BLaER1 treated with 17β-estradiol and CSF1 and Interleukin-3, amounts not matched to agents 10 nM and 100 nM (cell line): ENCODE measurements at regions not wholly inside any gene's neighbourhood (a gene's known extent, or its start where the extent isn't known, plus 50 kb on each side); places are given as distances from the start of the nearest gene placed in this dataset.

Experiments used
- H3K27ac ChIP-seq, 11 experiments: shearing (Covaris generic); formaldehyde crosslinking; 2 replicates each; pipeline ENCODE4 v1.8.1; 2022
- H3K27me3 ChIP-seq, 11 experiments: shearing (Covaris generic); formaldehyde crosslinking; 2 replicates each; pipeline ENCODE4 v1.8.1; 2022
- H3K36me3 ChIP-seq, 11 experiments: shearing (Covaris generic); formaldehyde crosslinking; 2 replicates each; pipeline ENCODE4 v1.8.1; 2022
- H3K4me1 ChIP-seq, 10 experiments: shearing (Covaris generic); formaldehyde crosslinking; 2 replicates each; pipeline ENCODE4 v1.8.1; 2022
- H3K4me2 ChIP-seq, 11 experiments: shearing (Covaris generic); formaldehyde crosslinking; 2 replicates each; pipeline ENCODE4 v1.8.1; 2022
- H3K4me3 ChIP-seq, 10 experiments: shearing (Covaris generic); formaldehyde crosslinking; 2 replicates each; pipeline ENCODE4 v1.8.1; 2022
- H3K9ac ChIP-seq, 11 experiments: shearing (Covaris generic); formaldehyde crosslinking; 2 replicates each; pipeline ENCODE4 v1.8.1; 2022
- H3K9me3 ChIP-seq, 11 experiments: shearing (Covaris generic); formaldehyde crosslinking; replicated peaks in 1 of 11; 2 replicates each; pipeline ENCODE4 v1.8.1; 2022
- H4K20me1 ChIP-seq, 11 experiments: shearing (Covaris generic); formaldehyde crosslinking; 2 replicates each; pipeline ENCODE4 v1.8.1; 2022
- Cebpa-rat ChIP-seq, 11 experiments: shearing (Covaris generic); IDR thresholded peaks; 2 replicates each; pipeline ENCODE4 v1.8.1; 2022

GRCh38 chr20:56981301-56981700, 285.1 kb downstream of the BMP7 start:
- Histone ChIP-seq H3K27me3 (peaks cover 0 to 6% (median 3%) of the 10 kb centered on the region in 11 experiments; a peak in 13 of 22 replicates), H3K4me3 (no peak overlapping the region), H3K36me3 (no peaks in the 10 kb centered on the region), H3K27ac (no peak overlapping the region), H3K9ac (no peak overlapping the region), H3K9me3 (peaks cover 20 to 29% (median 25%) of the 10 kb centered on the region in 11 experiments), H4K20me1 (no peaks in the 10 kb centered on the region), H3K4me2 (no peak overlapping the region), H3K4me1 (peaks cover 0 to 3% (median 0%) of the 10 kb centered on the region in 10 experiments; a peak in 1 of 20 replicates)
- no peak for TF ChIP-seq Cebpa-rat (IDR thresholded peaks at IDR 0.05)

GRCh38 chr20:56983813-56984212, 282.6 kb downstream of the BMP7 start:
- TF ChIP-seq Cebpa-rat (IDR thresholded peaks at IDR 0.05): no peak
- no peaks in the 10 kb centered on the region for H4K20me1 ChIP-seq

GRCh38 chr20:56985066-56985685, 281.3 kb downstream of the BMP7 start:
- Histone ChIP-seq H3K27me3 (no peaks in the 10 kb centered on the region), H3K4me2 (no peak overlapping the region), H4K20me1 (no peaks in the 10 kb centered on the region), H3K27ac (no peak overlapping the region), H3K4me1 (no peaks in the 10 kb centered on the region), H3K9me3 (peaks cover 29 to 46% (median 36%) of the 10 kb centered on the region in 11 experiments), H3K4me3 (no peak overlapping the region), H3K36me3 (no peaks in the 10 kb centered on the region), H3K9ac (no peak overlapping the region)
- TF ChIP-seq Cebpa-rat (IDR thresholded peaks at IDR 0.05): no peak

More at GRCh38 chr20:56983813-56984212, 282.6 kb downstream of the BMP7 start:
- Histone ChIP-seq H3K4me1 (no peaks in the 10 kb centered on the region), H3K36me3 (no peaks in the 10 kb centered on the region), H3K4me3 (no peak overlapping the region), H3K27me3 (no peaks in the 10 kb centered on the region), H3K9me3 (peaks cover 29 to 46% (median 36%) of the 10 kb centered on the region in 11 experiments), H3K27ac (no peak overlapping the region), H3K9ac (no peak overlapping the region), H3K4me2 (no peak overlapping the region)

- no peak for TF ChIP-seq Cebpa-rat (IDR thresholded peaks at IDR 0.05)
- H3K9me3 ChIP-seq: peaks cover 29 to 46% (median 36%) of the 10 kb centered on the region in 11 experiments
- no peaks in the 10 kb centered on the region for H3K27me3 ChIP-seq
- no peak overlapping the region for H3K27ac ChIP-seq
- no peak overlapping the region for H3K4me3 ChIP-seq
- no peak overlapping the region for H3K4me2 ChIP-seq
- H3K9ac ChIP-seq: no peak overlapping the region
- H4K20me1 ChIP-seq: no peaks in the 10 kb centered on the region
- H3K4me1 ChIP-seq: no peaks in the 10 kb centered on the region
- H3K36me3 ChIP-seq: no peaks in the 10 kb centered on the region
These were observed 280.0 kb downstream of the BMP7 start for GRCh38 chr20:56986476-56986875.

GRCh38 chr20:56986931-56987720, 279.3 kb downstream of the BMP7 start:
- no peak for TF ChIP-seq Cebpa-rat (IDR thresholded peaks at IDR 0.05)
- H4K20me1 ChIP-seq: no peaks in the 10 kb centered on the region
- no peak overlapping the region for H3K4me3 ChIP-seq
- H3K27me3 ChIP-seq: no peaks in the 10 kb centered on the region
- H3K4me1 ChIP-seq: no peaks in the 10 kb centered on the region
- no peak overlapping the region for H3K9ac ChIP-seq
- H3K9me3 ChIP-seq: peaks cover 29 to 46% (median 36%) of the 10 kb centered on the region in 11 experiments
- no peak overlapping the region for H3K4me2 ChIP-seq
- no peak overlapping the region for H3K27ac ChIP-seq
- H3K36me3 ChIP-seq: no peaks in the 10 kb centered on the region

- Histone ChIP-seq H3K27ac (no peak overlapping the region), H3K36me3 (no peaks in the 10 kb centered on the region), H3K9me3 (peaks cover 29 to 46% (median 36%) of the 10 kb centered on the region in 11 experiments), H3K27me3 (no peaks in the 10 kb centered on the region), H3K9ac (no peak overlapping the region), H3K4me3 (no peak overlapping the region), H3K4me1 (peaks cover 0 to under 1% (median 0%) of the 10 kb centered on the region in 10 experiments; a peak in 2 of 20 replicates), H3K4me2 (peak overlapping the region in 2 of 11 experiments; percentile 4 to 16; a peak in 1 of 22 replicates), H4K20me1 (no peaks in the 10 kb centered on the region)
- no peak for TF ChIP-seq Cebpa-rat (IDR thresholded peaks at IDR 0.05)
These were observed 278.5 kb downstream of the BMP7 start for GRCh38 chr20:56987986-56988385.

GRCh38 chr20:56988446-56988845, 278.0 kb downstream of the BMP7 start:
- H3K4me2 ChIP-seq: peak overlapping the region in 2 of 11 experiments; percentile 4 to 16; a peak in 1 of 22 replicates
- TF ChIP-seq Cebpa-rat (IDR thresholded peaks at IDR 0.05): no peak
- no peak overlapping the region for H3K27ac ChIP-seq
- H3K9ac ChIP-seq: no peak overlapping the region
- H3K36me3 ChIP-seq: no peaks in the 10 kb centered on the region
- H3K4me3 ChIP-seq: no peak overlapping the region
- peaks cover 29 to 46% (median 36%) of the 10 kb centered on the region in 11 experiments for H3K9me3 ChIP-seq
- no peaks in the 10 kb centered on the region for H3K27me3 ChIP-seq
- no peaks in the 10 kb centered on the region for H4K20me1 ChIP-seq
- peaks cover 0 to 5% (median 3%) of the 10 kb centered on the region in 10 experiments; a peak in 11 of 20 replicates for H3K4me1 ChIP-seq

- no peak overlapping the region for H3K27ac ChIP-seq
- no peak for TF ChIP-seq Cebpa-rat (IDR thresholded peaks at IDR 0.05)
- no peak overlapping the region for H3K9ac ChIP-seq
- peaks cover 0 to 16% (median 13%) of the 10 kb centered on the region in 10 experiments; a peak in 14 of 20 replicates for H3K4me1 ChIP-seq
- peaks cover 26 to 36% (median 27%) of the 10 kb centered on the region in 11 experiments for H3K9me3 ChIP-seq
- H3K27me3 ChIP-seq: no peaks in the 10 kb centered on the region; a peak in 1 of 22 replicates
- H3K36me3 ChIP-seq: no peaks in the 10 kb centered on the region
- no peak overlapping the region for H3K4me3 ChIP-seq
- H4K20me1 ChIP-seq: no peaks in the 10 kb centered on the region
- no peak overlapping the region for H3K4me2 ChIP-seq
These were observed 276.9 kb downstream of the BMP7 start for GRCh38 chr20:56989516-56989915.

GRCh38 chr20:56993020-56993559, 273.4 kb downstream of the BMP7 start:
- Histone ChIP-seq H3K36me3 (no peaks in the 10 kb centered on the region), H3K4me1 (peaks cover 0 to 43% (median 26%) of the 10 kb centered on the region in 10 experiments; a peak in 15 of 20 replicates), H3K9ac (no peak overlapping the region), H3K27me3 (peaks cover 0 to 6% (median 0%) of the 10 kb centered on the region in 11 experiments; a peak in 2 of 22 replicates), H3K4me3 (no peak overlapping the region), H3K27ac (no peak overlapping the region), H4K20me1 (no peaks in the 10 kb centered on the region), H3K4me2 (peak overlapping the region in 7 of 11 experiments; percentile 20 to 68 (median 54); a peak in 14 of 22 replicates), H3K9me3 (peaks cover 3 to 6% (median 4%) of the 10 kb centered on the region in 11 experiments)
- TF ChIP-seq Cebpa-rat (IDR thresholded peaks at IDR 0.05): no peak
